SK-N-SH treated with all-trans-retinoic acid at 6 μM for 48 hours (cell line): ENCODE measurements at regions not wholly inside any gene's neighbourhood (a gene's known extent, or its start where the extent isn't known, plus 50 kb on each side); places are given as distances from the start of the nearest gene placed in this dataset.

Experiments used
- ATAC-seq: fragments of 200-7000 bp; cut with Tn5 transposase; 3 replicates; pipeline ENCODE4 v1.9.1; 2020; ENCODE audit warnings: mild to moderate bottlenecking, moderate library complexity
- BACH2 ChIP-seq: fragments of 250-450 bp; sonication (Bioruptor Pico); IDR thresholded peaks from 2 replicates; pipeline ENCODE4 v1.9.0; 2021; ENCODE audit warnings: mild to moderate bottlenecking, borderline replicate concordance
- ESRRG ChIP-seq: fragments of 250-450 bp; sonication (Bioruptor Pico); IDR thresholded peaks from 2 replicates; pipeline ENCODE4 v1.6.1; 2021; ENCODE audit warnings: mild to moderate bottlenecking
- GLIS3 ChIP-seq: fragments of 250-450 bp; sonication (Bioruptor Pico); IDR thresholded peaks from 2 replicates; pipeline ENCODE4 v1.5.0; 2020; ENCODE audit warnings: mild to moderate bottlenecking, moderate library complexity
- ISL1 ChIP-seq: fragments of 250-450 bp; sonication (Bioruptor Pico); IDR thresholded peaks from 2 replicates; pipeline ENCODE4 v2.1.2; 2022; ENCODE audit warnings: mild to moderate bottlenecking, moderate library complexity
- PPARA ChIP-seq: fragments of 250-450 bp; sonication (Bioruptor Pico); IDR thresholded peaks from 2 replicates; pipeline ENCODE4 v1.5.0; 2020; ENCODE audit warnings: mild to moderate bottlenecking, borderline replicate concordance
- RARB ChIP-seq: fragments of 250-450 bp; sonication (Bioruptor Pico); IDR thresholded peaks from 2 replicates; pipeline ENCODE4 v1.8.0; 2021; ENCODE audit warnings: mild to moderate bottlenecking, moderate library complexity
- SNAI2 ChIP-seq: fragments of 250-450 bp; sonication (Bioruptor Pico); IDR thresholded peaks from 2 replicates; pipeline ENCODE4 v1.5.0; 2020; ENCODE audit warnings: mild to moderate bottlenecking, moderate library complexity
- TCF4 ChIP-seq: fragments of 250-450 bp; sonication (Bioruptor Pico); IDR thresholded peaks from 2 replicates; pipeline ENCODE4 v1.8.0; 2021; ENCODE audit warnings: mild to moderate bottlenecking, moderate library complexity, borderline replicate concordance
- TOX ChIP-seq: fragments of 250-450 bp; sonication (Bioruptor Pico); IDR thresholded peaks from 2 replicates; pipeline ENCODE4 v1.8.0; 2021; ENCODE audit warnings: mild to moderate bottlenecking, moderate library complexity, borderline replicate concordance
- ZC3H10 ChIP-seq: fragments of 250-450 bp; sonication (Bioruptor Pico); IDR thresholded peaks from 2 replicates; pipeline ENCODE4 v1.5.1; 2021; ENCODE audit warnings: mild to moderate bottlenecking, moderate library complexity
- ZFP30 ChIP-seq: fragments of 450-650 bp; formaldehyde crosslinking; IDR thresholded peaks from 2 replicates; pipeline ENCODE4 v1.5.0; 2022; ENCODE audit warnings: mild to moderate bottlenecking, moderate library complexity
- ZNF565 ChIP-seq: fragments of 450-650 bp; formaldehyde crosslinking; conservative IDR thresholded peaks from 2 replicates; pipeline ENCODE4 v1.5.0; 2020; ENCODE audit warnings: low read depth, mild to moderate bottlenecking, moderate library complexity
- ZNF70 ChIP-seq: fragments of 450-650 bp; formaldehyde crosslinking; IDR thresholded peaks from 2 replicates; pipeline ENCODE4 v1.5.0; 2020; ENCODE audit warnings: mild to moderate bottlenecking, moderate library complexity
- ZNF8 ChIP-seq: fragments of 450-650 bp; formaldehyde crosslinking; IDR thresholded peaks from 2 replicates; pipeline ENCODE4 v1.5.0; 2020; ENCODE audit warnings: mild to moderate bottlenecking, moderate library complexity
- TF ChIP-seq, protein P1 (sequence below): fragments of 250-450 bp; sonication (Bioruptor Pico); IDR thresholded peaks from 2 replicates; pipeline ENCODE4 v1.5.1; 2020; ENCODE audit warnings: low read depth, mild to moderate bottlenecking, moderate library complexity
- TF ChIP-seq, protein P2 (sequence below): fragments of 250-450 bp; sonication (Bioruptor Pico); IDR thresholded peaks from 2 replicates; pipeline ENCODE4 v1.5.0; 2020; ENCODE audit warnings: mild to moderate bottlenecking, moderate library complexity
- TF ChIP-seq, protein P3 (sequence below): fragments of 250-450 bp; sonication (Bioruptor Pico); IDR thresholded peaks from 2 replicates; pipeline ENCODE4 v1.5.1; 2021; ENCODE audit warnings: mild to moderate bottlenecking, moderate library complexity
- TF ChIP-seq, protein P4 (sequence below): fragments of 250-450 bp; sonication (Bioruptor Pico); IDR thresholded peaks from 2 replicates; pipeline ENCODE4 v1.8.0; 2020; ENCODE audit warnings: mild to moderate bottlenecking, moderate library complexity, borderline replicate concordance

DNA sequence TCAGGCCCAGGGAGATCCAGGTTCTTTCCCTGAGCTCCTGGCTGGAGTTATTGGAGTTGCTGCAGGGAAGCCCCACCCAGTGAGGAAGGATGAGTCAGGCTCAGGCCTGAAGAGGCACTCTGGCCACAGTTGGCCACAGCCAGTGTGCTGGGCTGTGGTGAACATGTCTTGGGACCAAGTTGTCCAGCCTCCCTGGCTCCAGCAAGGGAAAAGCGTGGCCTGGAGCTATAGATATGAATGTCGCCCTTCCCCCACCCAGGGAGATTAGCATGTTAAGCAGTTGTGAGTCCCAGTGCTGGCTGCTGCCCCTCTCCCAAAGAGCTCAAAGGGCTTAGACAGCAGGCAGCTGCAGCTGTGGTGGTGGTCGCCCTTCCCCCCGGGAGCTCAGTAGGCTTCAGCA is 963.2 kb downstream of the ROBO2 start:
- ATAC-seq, result no peak
- TF ChIP-seq ZNF70 (CRISPR knock-in tag), result no peak
- no peak for TF ChIP-seq ZNF8 (CRISPR knock-in tag)
- TF ChIP-seq BACH2 (CRISPR knock-in tag), result no peak
- no peak for TF ChIP-seq GLIS3

DNA sequence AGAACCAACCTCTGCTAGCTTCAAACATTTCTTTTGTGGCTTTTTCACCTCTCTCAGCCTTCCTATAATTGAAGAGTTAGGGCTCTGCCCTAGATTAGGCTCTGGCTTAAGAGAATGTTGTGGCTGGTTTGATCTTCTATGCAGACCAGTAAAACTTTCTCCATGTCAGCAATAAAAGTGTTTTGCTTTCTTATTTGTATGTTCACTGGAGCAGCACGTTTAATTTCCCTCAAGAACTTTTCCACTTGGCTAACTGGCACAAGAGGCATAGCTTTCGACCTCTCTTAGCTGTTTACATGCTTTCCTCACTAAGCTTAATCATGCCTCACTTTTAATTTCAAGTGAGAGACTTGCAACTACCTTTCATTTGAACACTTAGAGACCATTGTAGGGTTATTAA is 964.7 kb downstream of the ROBO2 start:
- no peak for ATAC-seq
- TF ChIP-seq, protein P1, sequence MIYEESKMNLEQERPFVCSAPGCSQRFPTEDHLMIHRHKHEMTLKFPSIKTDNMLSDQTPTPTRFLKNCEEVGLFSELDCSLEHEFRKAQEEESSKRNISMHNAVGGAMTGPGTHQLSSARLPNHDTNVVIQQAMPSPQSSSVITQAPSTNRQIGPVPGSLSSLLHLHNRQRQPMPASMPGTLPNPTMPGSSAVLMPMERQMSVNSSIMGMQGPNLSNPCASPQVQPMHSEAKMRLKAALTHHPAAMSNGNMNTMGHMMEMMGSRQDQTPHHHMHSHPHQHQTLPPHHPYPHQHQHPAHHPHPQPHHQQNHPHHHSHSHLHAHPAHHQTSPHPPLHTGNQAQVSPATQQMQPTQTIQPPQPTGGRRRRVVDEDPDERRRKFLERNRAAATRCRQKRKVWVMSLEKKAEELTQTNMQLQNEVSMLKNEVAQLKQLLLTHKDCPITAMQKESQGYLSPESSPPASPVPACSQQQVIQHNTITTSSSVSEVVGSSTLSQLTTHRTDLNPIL (CRISPR knock-in tag), result no peak
- TF ChIP-seq RARB (CRISPR knock-in tag) (no peak), ZC3H10 (CRISPR knock-in tag) (no peak), ESRRG (CRISPR knock-in tag) (no peak), ZFP30 (CRISPR knock-in tag) (no peak), ZNF565 (no peak), ZNF8 (CRISPR knock-in tag) (no peak), TCF4 (CRISPR knock-in tag) (no peak), SNAI2 (CRISPR knock-in tag) (no peak)
- TF ChIP-seq, protein P2, sequence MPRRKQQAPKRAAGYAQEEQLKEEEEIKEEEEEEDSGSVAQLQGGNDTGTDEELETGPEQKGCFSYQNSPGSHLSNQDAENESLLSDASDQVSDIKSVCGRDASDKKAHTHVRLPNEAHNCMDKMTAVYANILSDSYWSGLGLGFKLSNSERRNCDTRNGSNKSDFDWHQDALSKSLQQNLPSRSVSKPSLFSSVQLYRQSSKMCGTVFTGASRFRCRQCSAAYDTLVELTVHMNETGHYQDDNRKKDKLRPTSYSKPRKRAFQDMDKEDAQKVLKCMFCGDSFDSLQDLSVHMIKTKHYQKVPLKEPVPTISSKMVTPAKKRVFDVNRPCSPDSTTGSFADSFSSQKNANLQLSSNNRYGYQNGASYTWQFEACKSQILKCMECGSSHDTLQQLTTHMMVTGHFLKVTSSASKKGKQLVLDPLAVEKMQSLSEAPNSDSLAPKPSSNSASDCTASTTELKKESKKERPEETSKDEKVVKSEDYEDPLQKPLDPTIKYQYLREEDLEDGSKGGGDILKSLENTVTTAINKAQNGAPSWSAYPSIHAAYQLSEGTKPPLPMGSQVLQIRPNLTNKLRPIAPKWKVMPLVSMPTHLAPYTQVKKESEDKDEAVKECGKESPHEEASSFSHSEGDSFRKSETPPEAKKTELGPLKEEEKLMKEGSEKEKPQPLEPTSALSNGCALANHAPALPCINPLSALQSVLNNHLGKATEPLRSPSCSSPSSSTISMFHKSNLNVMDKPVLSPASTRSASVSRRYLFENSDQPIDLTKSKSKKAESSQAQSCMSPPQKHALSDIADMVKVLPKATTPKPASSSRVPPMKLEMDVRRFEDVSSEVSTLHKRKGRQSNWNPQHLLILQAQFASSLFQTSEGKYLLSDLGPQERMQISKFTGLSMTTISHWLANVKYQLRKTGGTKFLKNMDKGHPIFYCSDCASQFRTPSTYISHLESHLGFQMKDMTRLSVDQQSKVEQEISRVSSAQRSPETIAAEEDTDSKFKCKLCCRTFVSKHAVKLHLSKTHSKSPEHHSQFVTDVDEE (CRISPR knock-in tag), result no peak

DNA sequence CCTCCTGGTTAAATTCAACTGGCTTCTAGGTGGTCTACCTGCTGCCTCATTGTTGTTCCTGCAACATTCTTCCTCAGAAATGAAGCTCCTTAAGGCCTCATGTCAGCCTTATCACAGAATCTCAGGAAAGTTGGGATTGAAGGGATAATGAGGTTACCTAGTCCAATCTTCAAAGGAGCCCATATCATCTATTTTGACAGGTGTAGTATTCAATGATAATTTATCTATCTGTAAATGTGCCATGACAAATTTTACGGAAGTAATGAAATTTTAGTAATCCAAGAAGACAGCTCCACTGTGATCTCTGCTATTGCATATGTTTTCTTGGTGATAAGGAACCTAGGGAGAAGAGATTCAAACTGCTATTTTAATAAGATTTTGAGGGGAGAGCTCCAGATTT is 973.8 kb downstream of the ROBO2 start:
- ATAC-seq, result no peak
- TF ChIP-seq BACH2 (CRISPR knock-in tag) (no peak), ZNF8 (CRISPR knock-in tag) (no peak), ZC3H10 (CRISPR knock-in tag) (no peak), ISL1 (CRISPR knock-in tag) (no peak), PPARA (CRISPR knock-in tag) (no peak), TOX (CRISPR knock-in tag) (no peak), ZNF565 (no peak), ZFP30 (CRISPR knock-in tag) (no peak), SNAI2 (CRISPR knock-in tag) (no peak), ESRRG (CRISPR knock-in tag) (no peak)
- TF ChIP-seq, protein P1 (CRISPR knock-in tag), result no peak
- TF ChIP-seq, protein P3, sequence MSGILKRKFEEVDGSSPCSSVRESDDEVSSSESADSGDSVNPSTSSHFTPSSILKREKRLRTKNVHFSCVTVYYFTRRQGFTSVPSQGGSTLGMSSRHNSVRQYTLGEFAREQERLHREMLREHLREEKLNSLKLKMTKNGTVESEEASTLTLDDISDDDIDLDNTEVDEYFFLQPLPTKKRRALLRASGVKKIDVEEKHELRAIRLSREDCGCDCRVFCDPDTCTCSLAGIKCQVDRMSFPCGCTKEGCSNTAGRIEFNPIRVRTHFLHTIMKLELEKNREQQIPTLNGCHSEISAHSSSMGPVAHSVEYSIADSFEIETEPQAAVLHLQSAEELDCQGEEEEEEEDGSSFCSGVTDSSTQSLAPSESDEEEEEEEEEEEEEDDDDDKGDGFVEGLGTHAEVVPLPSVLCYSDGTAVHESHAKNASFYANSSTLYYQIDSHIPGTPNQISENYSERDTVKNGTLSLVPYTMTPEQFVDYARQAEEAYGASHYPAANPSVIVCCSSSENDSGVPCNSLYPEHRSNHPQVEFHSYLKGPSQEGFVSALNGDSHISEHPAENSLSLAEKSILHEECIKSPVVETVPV (CRISPR knock-in tag), result no peak
- TF ChIP-seq, protein P4, sequence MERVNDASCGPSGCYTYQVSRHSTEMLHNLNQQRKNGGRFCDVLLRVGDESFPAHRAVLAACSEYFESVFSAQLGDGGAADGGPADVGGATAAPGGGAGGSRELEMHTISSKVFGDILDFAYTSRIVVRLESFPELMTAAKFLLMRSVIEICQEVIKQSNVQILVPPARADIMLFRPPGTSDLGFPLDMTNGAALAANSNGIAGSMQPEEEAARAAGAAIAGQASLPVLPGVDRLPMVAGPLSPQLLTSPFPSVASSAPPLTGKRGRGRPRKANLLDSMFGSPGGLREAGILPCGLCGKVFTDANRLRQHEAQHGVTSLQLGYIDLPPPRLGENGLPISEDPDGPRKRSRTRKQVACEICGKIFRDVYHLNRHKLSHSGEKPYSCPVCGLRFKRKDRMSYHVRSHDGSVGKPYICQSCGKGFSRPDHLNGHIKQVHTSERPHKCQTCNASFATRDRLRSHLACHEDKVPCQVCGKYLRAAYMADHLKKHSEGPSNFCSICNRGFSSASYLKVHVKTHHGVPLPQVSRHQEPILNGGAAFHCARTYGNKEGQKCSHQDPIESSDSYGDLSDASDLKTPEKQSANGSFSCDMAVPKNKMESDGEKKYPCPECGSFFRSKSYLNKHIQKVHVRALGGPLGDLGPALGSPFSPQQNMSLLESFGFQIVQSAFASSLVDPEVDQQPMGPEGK, result no peak
- TF ChIP-seq, protein P2 (CRISPR knock-in tag), result no peak
